ENCODE measurements at regions not wholly inside any gene's neighbourhood (a gene's known extent, or its start where the extent isn't known, plus 50 kb on each side); places are given as distances from the start of the nearest gene placed in this dataset.
"Not testable (repeated sequence)": the region's sequence is repeated elsewhere in the genome, so short reads cannot be mapped to it uniquely, and the experiment has no call there.

- DNase-seq (ENCODE audit: low spot score) = no peak
Observed at GRCh38 chr1:48084826-48085225, 87.6 kb upstream of the TRABD2B start.

DNA sequence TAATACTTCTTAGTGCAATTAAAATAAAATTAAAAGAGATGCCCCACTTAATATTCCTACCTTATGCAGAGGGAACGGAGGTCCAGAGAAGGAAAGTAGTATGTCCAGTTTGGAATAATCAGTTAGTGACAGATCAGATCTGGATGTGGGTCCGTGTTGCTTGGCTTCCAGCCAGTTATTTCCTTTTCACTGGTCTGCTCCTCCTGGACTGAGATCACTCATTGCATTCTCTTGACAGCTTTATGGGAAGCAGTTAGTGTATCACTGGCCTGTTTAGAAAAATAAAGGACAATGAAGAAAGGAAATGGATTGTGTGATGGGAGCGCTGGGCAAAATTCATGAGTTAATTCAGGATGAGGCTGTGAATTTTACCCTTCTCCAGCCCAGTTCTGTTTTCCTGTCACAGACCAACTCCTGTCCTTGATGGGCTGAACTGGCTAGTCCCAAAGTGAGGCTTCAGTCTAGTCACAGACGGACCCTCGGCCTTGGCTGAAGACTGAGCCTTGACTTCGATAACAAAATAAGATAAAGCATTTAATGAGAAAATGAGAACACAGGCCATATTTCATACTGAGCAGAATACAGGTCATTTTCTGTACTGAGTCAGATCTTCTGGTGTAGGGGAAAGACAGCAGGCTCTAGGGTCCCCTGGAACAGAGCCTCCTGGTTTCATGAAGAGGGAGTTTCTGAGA lies 85.2 kb upstream of the TRABD2B start:
- no peak for DNase-seq (ENCODE audit: low spot score)

GRCh38 chr1:48080331-48081255 lies 83.4 kb upstream of the TRABD2B start:
- DNase-seq (ENCODE audit: low spot score) = no peak

- DNase-seq (ENCODE audit: low spot score) = no peak
Observed at GRCh38 chr1:48079096-48079495, 81.9 kb upstream of the TRABD2B start.

- DNase-seq (ENCODE audit: low spot score) = no peak
Observed at GRCh38 chr1:48077795-48078222, 80.6 kb upstream of the TRABD2B start.

DNA sequence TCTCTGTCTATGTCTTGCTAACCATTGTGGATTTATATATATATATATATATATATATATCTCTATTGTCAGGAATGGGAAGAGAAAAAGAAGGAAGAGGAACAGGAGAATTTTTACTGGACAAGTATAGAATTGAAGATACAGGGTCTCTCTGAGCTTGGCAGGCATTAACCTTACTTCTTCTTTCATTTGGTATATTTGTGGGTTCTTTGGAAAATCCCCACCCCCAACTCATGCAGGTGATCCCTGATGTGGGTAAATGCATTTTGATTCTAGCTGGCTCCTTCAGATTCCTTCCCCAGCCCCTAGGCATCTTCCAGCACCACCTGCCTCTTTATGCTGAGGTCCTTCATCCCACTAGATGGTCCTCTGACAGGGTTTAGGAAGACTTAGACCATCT lies 78.8 kb upstream of the TRABD2B start:
- DNase-seq (ENCODE audit: low spot score) = no peak

- no peak for DNase-seq (ENCODE audit: low spot score)
Observed at GRCh38 chr1:48073798-48074530, 76.8 kb upstream of the TRABD2B start.

DNA sequence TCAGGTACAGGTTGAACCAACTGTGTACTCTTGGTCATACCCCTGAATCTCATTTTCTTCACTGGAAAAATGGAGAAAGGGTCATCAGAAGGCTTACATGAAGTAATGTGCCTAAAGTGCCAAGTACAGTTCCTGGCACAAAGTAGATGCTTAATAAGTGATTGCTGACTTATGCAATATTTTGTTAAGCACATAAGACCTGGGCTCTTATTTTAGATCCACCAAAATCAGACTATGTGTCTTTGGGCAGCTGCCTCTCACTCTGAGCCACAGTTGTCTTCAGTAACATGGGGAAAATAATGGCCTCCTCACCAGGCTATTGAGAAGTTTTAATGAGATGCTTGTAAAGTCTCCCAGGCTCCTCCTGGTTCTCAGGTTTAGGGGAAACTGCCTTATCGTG lies 74.3 kb upstream of the TRABD2B start:
- no peak for DNase-seq (ENCODE audit: low spot score)

GRCh38 chr1:48070396-48070750 lies 73.2 kb upstream of the TRABD2B start:
- no peak for DNase-seq (ENCODE audit: low spot score)

- DNase-seq (ENCODE audit: low spot score) = no peak
Observed at GRCh38 chr1:48069662-48070395, 72.6 kb upstream of the TRABD2B start.

GRCh38 chr1:48068206-48068605 lies 71.0 kb upstream of the TRABD2B start:
- no peak for DNase-seq (ENCODE audit: low spot score)

DNA sequence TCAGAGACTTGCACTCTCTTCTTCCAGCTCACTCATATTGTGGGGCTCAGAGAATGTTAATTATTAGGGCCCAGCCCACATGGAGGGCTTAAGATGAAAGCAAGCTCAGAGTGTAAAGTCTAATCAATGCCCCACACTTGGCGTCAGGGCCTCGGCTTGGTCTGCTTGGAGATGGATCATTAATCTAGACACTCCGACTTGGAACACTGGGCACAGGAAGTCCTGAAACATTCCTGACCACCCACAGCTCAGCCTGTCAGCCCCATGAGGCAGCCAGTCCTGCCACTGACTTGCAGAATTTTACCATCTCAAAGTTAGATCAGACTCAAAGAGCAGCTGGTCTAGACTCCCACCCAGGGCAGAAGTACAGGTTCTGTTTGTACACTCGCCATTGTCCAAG lies 69.8 kb upstream of the TRABD2B start:
- no peak for DNase-seq (ENCODE audit: low spot score)

GRCh38 chr1:48064693-48065092 lies 67.5 kb upstream of the TRABD2B start:
- not testable (repeated sequence) for DNase-seq (ENCODE audit: low spot score)

- DNase-seq (ENCODE audit: low spot score) = no peak
Observed at GRCh38 chr1:48062353-48062752, 65.2 kb upstream of the TRABD2B start.

GRCh38 chr1:48061162-48062136 lies 64.3 kb upstream of the TRABD2B start:
- DNase-seq (ENCODE audit: low spot score) = peak; percentile 63

DNA sequence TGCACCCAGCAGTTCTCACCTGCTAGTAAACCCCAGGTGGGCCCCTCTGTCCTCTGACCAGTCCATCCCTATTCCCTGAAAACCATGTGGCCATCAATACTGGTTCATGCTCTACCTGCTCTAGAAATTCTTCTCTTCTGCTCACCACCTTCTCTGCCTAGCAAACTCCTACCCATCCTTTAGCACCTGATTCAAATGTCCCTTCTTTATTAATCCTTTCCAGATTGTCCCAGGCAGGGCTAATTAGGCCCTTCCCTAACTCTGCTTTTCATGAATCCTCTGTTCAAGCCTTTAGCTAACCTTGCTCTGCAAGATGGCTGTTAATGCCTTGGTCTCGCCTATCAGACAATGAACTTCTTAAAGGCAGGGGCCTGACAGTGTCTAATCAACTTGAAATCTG lies 62.1 kb upstream of the TRABD2B start:
- DNase-seq (ENCODE audit: low spot score) = no peak

DNA sequence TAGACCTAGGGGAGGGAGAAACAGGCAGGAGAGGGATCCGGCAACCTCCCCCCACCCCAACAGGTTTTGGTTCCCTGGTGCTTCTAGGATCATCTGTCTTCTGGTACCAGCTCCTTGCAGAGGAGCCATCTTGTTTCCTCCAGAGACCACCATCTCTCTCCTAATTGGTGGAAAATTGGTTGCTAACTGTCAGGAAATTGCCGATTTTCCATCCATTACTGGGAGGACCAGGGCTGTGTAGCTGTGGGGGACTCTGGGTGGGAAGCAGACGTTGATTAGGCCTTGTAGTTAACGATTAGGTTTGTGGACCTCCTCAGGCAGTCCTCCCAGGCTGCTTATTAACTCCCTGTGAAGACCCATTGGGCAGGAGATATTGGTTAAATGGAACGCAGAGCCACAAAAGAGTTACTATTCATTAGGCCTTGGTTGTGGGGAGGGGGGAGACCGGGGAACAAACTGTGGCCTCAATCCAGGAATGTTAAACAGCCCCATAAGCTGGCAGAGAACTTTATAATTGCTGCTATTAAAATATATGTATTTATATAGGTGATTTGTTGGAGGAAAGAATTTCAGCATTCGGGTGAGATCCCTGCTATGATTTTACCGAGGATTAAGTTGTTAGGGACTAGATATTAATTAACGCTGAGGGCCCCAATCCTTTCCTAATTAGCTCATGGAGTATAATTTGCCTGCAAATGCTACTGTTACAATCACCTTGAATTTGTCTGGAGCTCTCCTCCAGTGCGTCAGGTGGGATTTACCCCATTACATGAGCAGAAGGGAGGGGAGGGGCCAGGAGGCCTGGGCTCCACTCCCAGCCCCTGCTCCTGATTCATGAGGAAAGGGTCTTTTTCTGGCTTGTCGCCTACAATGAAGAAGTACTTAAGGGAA lies 61.2 kb upstream of the TRABD2B start:
- DNase-seq (ENCODE audit: low spot score) = no peak

DNA sequence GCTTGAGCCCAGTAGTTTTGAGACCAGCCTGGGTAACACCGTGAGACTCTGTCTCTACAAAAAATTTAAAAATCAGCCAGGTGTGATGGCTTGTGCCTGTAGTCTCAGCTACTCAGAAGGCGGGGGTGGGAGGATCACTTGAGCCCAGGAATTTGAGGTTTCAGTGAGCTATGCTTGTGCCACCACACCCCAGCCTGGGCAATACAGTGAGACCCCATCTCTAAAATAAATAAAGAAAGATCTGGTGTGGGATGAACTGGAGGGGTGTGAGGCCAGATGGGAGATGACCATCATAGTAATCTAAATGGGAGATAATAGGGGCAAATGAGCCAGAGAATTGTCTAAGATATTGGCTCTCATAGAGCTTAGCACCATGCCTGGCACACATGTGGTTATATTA lies 60.1 kb upstream of the TRABD2B start:
- DNase-seq (ENCODE audit: low spot score) = no peak

- DNase-seq (ENCODE audit: low spot score) = no peak
Observed at GRCh38 chr1:48055876-48056764, 58.9 kb upstream of the TRABD2B start.

Data from cerebellar cortex (tissue), 1 donor.